ENCODE measurements at regions not wholly inside any gene's neighbourhood (a gene's known extent, or its start where the extent isn't known, plus 50 kb on each side); places are given as distances from the start of the nearest gene placed in this dataset.

GRCh38 chr2:111643759-111644158 lies 240.2 kb downstream of the ANAPC1 start:
- Mint-ChIP-seq H3K9me3 (ENCODE audit: low read depth, unreplicated experiment) (peaks cover 16% of the 10 kb centered on the region), H3K4me3 (ENCODE audit: low read depth, unreplicated experiment) (no peak overlapping the region), H3K27me3 (ENCODE audit: unreplicated experiment) (no peaks in the 10 kb centered on the region), H3K36me3 (ENCODE audit: insufficient read depth, unreplicated experiment) (no peaks in the 10 kb centered on the region), H3K27ac (ENCODE audit: unreplicated experiment) (no peak overlapping the region), H3K4me1 (ENCODE audit: low read depth, unreplicated experiment) (peaks cover 10% of the 10 kb centered on the region)
- DNase-seq: no peak
- intact Hi-C loops (cut with micrococcal nuclease; ENCODE audit: unreplicated experiment): no loop called here
- TF ChIP-seq, protein P1, sequence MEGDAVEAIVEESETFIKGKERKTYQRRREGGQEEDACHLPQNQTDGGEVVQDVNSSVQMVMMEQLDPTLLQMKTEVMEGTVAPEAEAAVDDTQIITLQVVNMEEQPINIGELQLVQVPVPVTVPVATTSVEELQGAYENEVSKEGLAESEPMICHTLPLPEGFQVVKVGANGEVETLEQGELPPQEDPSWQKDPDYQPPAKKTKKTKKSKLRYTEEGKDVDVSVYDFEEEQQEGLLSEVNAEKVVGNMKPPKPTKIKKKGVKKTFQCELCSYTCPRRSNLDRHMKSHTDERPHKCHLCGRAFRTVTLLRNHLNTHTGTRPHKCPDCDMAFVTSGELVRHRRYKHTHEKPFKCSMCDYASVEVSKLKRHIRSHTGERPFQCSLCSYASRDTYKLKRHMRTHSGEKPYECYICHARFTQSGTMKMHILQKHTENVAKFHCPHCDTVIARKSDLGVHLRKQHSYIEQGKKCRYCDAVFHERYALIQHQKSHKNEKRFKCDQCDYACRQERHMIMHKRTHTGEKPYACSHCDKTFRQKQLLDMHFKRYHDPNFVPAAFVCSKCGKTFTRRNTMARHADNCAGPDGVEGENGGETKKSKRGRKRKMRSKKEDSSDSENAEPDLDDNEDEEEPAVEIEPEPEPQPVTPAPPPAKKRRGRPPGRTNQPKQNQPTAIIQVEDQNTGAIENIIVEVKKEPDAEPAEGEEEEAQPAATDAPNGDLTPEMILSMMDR (IDR thresholded peaks at IDR 0.05; ENCODE audit: unreplicated experiment): no peak
- no TSS peak for BruUV-seq (replicated peaks)
- CTCF ChIA-PET: no interaction called here

DNA sequence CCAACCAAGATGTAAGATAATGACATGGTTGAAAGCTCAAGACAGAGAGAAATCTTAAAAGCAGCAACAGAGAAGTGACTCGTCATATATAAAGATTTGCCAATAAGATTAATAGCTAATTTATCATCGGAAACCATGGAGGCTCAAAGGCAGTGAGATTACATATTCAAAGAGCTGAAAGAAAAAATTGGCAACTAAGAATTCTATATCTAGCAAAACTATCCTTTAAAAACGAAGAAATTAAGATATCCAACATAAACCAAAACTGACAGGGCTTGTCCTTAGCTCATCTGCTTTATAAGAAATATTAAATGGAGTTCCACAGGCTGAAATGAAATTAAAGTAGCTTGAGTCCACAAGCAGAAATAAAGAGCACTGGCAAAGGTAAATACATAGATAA lies 236.6 kb downstream of the ANAPC1 start:
- BruUV-seq (replicated peaks): no TSS peak
- Mint-ChIP-seq H3K27me3 (ENCODE audit: unreplicated experiment) (no peaks in the 10 kb centered on the region), H3K9me3 (ENCODE audit: low read depth, unreplicated experiment) (peaks cover 10% of the 10 kb centered on the region), H3K36me3 (ENCODE audit: insufficient read depth, unreplicated experiment) (no peaks in the 10 kb centered on the region), H3K4me1 (ENCODE audit: low read depth, unreplicated experiment) (peaks cover 5% of the 10 kb centered on the region), H3K27ac (ENCODE audit: unreplicated experiment) (no peak overlapping the region), H3K4me3 (ENCODE audit: low read depth, unreplicated experiment) (no peak overlapping the region)
- DNase-seq: no peak
- CTCF ChIA-PET: interaction anchor here (0.7 to 1.2 kb wide), 2 partner anchors 28 to 894 kb away, joined by 3 to 5 read pairs; no protein-coding TSS in a partner anchor
- intact Hi-C loops (cut with micrococcal nuclease; ENCODE audit: unreplicated experiment): no loop called here
- TF ChIP-seq, protein P1 (IDR thresholded peaks at IDR 0.05; ENCODE audit: unreplicated experiment): no peak

GRCh38 chr2:111652038-111652437 lies 232.0 kb downstream of the ANAPC1 start:
- H3K36me3 Mint-ChIP-seq (ENCODE audit: insufficient read depth, unreplicated experiment): no peaks in the 10 kb centered on the region
- DNase-seq: no peak
- H3K27ac Mint-ChIP-seq (ENCODE audit: unreplicated experiment): no peak overlapping the region
- peaks cover 2% of the 10 kb centered on the region for H3K9me3 Mint-ChIP-seq (ENCODE audit: low read depth, unreplicated experiment)
- H3K4me1 Mint-ChIP-seq (ENCODE audit: low read depth, unreplicated experiment): peaks cover 11% of the 10 kb centered on the region
- CTCF ChIA-PET: interaction anchor here (1.3 kb wide), 1 partner anchor 9 kb away, joined by 3 read pairs; no protein-coding TSS in a partner anchor
- H3K4me3 Mint-ChIP-seq (ENCODE audit: low read depth, unreplicated experiment): no peak overlapping the region
- TF ChIP-seq, protein P1 (IDR thresholded peaks at IDR 0.05; ENCODE audit: unreplicated experiment): no peak
- no peaks in the 10 kb centered on the region for H3K27me3 Mint-ChIP-seq (ENCODE audit: unreplicated experiment)
- no TSS peak for BruUV-seq (replicated peaks)
- intact Hi-C loops (cut with micrococcal nuclease; ENCODE audit: unreplicated experiment): no loop called here

- peaks cover 17% of the 10 kb centered on the region for H3K4me1 Mint-ChIP-seq (ENCODE audit: low read depth, unreplicated experiment)
- TF ChIP-seq, protein P1 (IDR thresholded peaks at IDR 0.05; ENCODE audit: unreplicated experiment): no peak
- no peaks in the 10 kb centered on the region for H3K27me3 Mint-ChIP-seq (ENCODE audit: unreplicated experiment)
- H3K4me3 Mint-ChIP-seq (ENCODE audit: low read depth, unreplicated experiment): no peak overlapping the region
- intact Hi-C loops (cut with micrococcal nuclease; ENCODE audit: unreplicated experiment): no loop called here
- CTCF ChIA-PET: interaction anchor here (1.3 kb wide), 1 partner anchor 10 kb away, joined by 3 read pairs; no protein-coding TSS in a partner anchor
- DNase-seq: no peak
- BruUV-seq (replicated peaks): no TSS peak
- no peaks in the 10 kb centered on the region for H3K9me3 Mint-ChIP-seq (ENCODE audit: low read depth, unreplicated experiment)
- peaks cover 1% of the 10 kb centered on the region for H3K36me3 Mint-ChIP-seq (ENCODE audit: insufficient read depth, unreplicated experiment)
- H3K27ac Mint-ChIP-seq (ENCODE audit: unreplicated experiment): no peak overlapping the region
Measured at GRCh38 chr2:111652681-111653080, 231.3 kb downstream of the ANAPC1 start.
